Posterior cingulate gyrus (tissue), 11 donors: ENCODE measurements at regions not wholly inside any gene's neighbourhood (a gene's known extent, or its start where the extent isn't known, plus 50 kb on each side); places are given as distances from the start of the nearest gene placed in this dataset.

Experiments used
- DNase-seq, 10 donors: peaks; one replicate each; pipeline versions ENCODE4 v3.0.0 to v3.0.0-alpha.2; 2020 to 2021; ENCODE audit warnings: mixed read lengths in 3 of 10
- intact Hi-C: fragments of 100-400 bp; cut with DNase I; formaldehyde crosslinking; loops from one replicate; pipeline ENCODE4 v1.15.1; 2023

- no peak for DNase-seq
- intact Hi-C loops = loop anchor here (5.0 kb wide), 1 partner anchor 244 kb away; no protein-coding TSS in a partner anchor
Observed at GRCh38 chr12:4032924-4033615, 159.9 kb upstream of the PARP11 start.

GRCh38 chr12:4031703-4032291 is 158.6 kb upstream of the PARP11 start:
- no peak for DNase-seq
- intact Hi-C loops = loop anchor here (5.0 kb wide), 1 partner anchor 246 kb away; no protein-coding TSS in a partner anchor

- intact Hi-C loops = loop anchor here (5.0 kb wide), 1 partner anchor 246 kb away; no protein-coding TSS in a partner anchor
- DNase-seq = peak; percentile 50 to 97 (median 73)
Observed at GRCh38 chr12:4030929-4031702, 157.9 kb upstream of the PARP11 start.

GRCh38 chr12:4027412-4027811 is 154.2 kb upstream of the PARP11 start:
- DNase-seq = no peak
- intact Hi-C loops = no loop called here

GRCh38 chr12:4026517-4026916 is 153.3 kb upstream of the PARP11 start:
- intact Hi-C loops = no loop called here

GRCh38 chr12:4026020-4026358 is 152.8 kb upstream of the PARP11 start:
- intact Hi-C loops = no loop called here
- no peak for DNase-seq

More at GRCh38 chr12:4026517-4026916, 153.3 kb upstream of the PARP11 start:
- no peak for DNase-seq

GRCh38 chr12:4025181-4026019 is 152.2 kb upstream of the PARP11 start:
- intact Hi-C loops = no loop called here
- DNase-seq = no peak

- DNase-seq = no peak
- intact Hi-C loops = no loop called here
Observed at GRCh38 chr12:4024701-4025100, 151.5 kb upstream of the PARP11 start.

- intact Hi-C loops = no loop called here
Observed at GRCh38 chr12:4015225-4016091, 142.3 kb upstream of the PARP11 start.

GRCh38 chr12:4014858-4015224 is 141.6 kb upstream of the PARP11 start:
- DNase-seq = no peak
- intact Hi-C loops = no loop called here

More at GRCh38 chr12:4015225-4016091, 142.3 kb upstream of the PARP11 start:
- DNase-seq = peak in 1 of 10 donors; percentile 7

- DNase-seq = no peak
- intact Hi-C loops = no loop called here
Observed at GRCh38 chr12:4014444-4014843, 141.2 kb upstream of the PARP11 start.

- no peak for DNase-seq
- intact Hi-C loops = no loop called here
Observed at GRCh38 chr12:4012977-4013968, 140.1 kb upstream of the PARP11 start.

GRCh38 chr12:4012073-4012472 is 138.9 kb upstream of the PARP11 start:
- DNase-seq = no peak
- intact Hi-C loops = no loop called here

- intact Hi-C loops = no loop called here
- no peak for DNase-seq
Observed at GRCh38 chr12:4011597-4011996, 138.4 kb upstream of the PARP11 start.

- intact Hi-C loops = no loop called here
- DNase-seq = no peak
Observed at GRCh38 chr12:4009979-4010704, 136.9 kb upstream of the PARP11 start.

GRCh38 chr12:4006743-4007142 is 133.5 kb upstream of the PARP11 start:
- DNase-seq = no peak
- intact Hi-C loops = no loop called here

- DNase-seq = no peak
- intact Hi-C loops = no loop called here
Observed at GRCh38 chr12:4005851-4006430, 132.7 kb upstream of the PARP11 start.
